AML-193 (cell line): ENCODE measurements at regions not wholly inside any gene's neighbourhood (a gene's known extent, or its start where the extent isn't known, plus 50 kb on each side); places are given as distances from the start of the nearest gene placed in this dataset.
"Not testable (repeated sequence)": the region's sequence is repeated elsewhere in the genome, so short reads cannot be mapped to it uniquely, and the experiment has no call there.

Source experiments
- DNase-seq, 2 experiments: peaks; one replicate each; lab custom pipeline; 2025; lab: John Stamatoyannopoulos, UW

DNA sequence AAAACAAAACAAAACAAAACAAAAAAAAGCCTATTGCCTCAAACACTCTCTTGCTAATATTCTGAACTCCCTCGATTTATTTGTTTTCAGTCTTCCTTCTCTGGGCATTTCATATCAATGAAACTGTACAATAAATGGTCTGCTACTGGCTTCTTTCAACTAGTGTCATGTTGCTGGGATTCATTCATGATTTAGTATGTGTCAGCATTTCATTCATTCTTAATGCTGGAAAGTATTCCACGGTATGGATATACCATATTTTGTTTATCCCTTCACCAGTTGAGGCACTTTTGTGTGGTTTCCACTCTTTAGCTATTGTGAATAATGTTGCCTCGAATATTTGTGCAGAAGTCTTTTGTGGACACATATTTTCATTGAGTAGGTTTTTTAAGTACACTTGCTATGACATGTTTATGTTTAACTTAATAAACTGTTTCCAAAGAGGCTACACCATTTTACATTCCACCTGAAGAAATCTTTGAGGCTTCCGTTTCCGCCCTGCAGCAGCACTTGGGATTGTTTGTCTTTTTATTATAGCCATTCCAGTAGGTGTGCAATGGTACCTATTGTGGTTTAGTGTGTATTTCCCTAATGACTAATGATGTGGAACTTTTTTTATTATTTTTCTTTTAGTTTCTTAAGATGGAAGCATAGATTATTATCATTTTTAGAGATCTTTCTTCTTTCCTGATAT, 543.6 kb upstream of the SOX11 start:
- no peak for DNase-seq

DNA sequence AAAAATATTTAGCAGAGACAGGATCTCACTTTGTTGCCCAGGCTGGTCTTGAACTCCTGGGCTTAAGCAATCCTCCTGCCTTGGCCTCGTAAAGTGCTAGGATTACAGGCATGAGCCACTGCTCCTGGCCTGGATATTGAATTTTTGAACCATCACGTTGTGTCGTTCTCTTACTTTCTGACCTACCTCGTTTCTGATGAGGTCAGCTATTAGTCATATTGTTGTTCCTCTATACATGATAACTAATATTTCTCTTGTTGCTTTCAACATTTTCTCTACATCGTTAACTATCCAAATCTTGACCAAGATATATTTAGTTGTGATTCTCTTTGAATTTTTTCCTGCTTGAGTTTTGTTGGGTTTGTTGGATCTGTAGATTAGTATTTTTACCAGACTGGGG, 541.3 kb upstream of the SOX11 start:
- DNase-seq: no peak

DNA sequence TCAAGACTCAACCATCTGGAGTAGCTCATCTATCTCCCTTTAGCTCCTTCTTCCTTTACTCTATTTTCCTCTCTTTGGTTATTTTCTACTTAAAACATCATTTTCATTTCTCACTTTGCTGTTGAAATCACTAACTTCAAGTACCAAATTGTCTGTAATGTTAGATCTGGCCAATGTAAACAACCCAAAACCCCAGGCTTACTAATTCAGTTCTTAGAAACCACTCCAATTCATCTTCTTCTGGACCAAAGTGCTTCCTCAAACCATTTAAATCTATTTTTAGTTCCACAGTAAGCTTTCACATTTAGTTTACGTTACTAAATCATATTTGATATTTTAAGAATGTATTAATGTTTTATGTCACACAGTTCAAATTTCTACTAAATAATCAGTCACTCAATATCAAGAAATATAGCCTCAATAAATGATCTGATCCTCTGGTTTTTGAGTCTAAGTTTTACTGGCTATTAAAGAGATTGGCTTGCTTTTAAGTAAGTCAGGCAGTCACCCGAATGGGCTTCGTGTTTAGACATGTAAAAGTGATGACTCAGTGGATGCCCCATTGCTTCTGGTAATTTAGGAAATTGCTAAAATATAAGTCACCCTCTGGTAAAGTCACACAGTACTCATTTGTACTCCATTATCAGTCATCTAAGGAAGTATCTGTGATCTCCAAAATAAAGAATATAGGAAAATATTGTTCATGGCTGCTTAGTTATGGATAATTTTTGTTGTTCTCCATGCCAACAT, 527.2 kb upstream of the SOX11 start:
- DNase-seq: no peak

DNA sequence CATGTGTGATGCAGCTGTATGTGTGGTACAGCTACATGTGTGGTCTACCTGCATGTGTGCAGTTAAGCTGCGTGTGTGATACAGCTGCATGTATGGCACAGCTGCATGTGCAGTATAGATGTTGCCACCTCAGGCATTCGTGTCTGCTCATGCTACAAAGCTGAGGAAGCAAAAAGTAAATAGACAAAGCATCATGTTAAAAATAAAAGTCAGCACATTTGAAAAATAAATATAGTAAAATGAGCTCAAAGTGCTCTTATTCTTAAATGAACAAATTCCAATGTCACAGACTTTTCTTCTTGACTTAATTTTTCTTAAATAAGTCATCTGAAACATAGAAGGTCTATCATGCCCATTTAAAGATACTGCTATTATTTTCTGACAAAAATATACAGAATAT, 519.3 kb upstream of the SOX11 start:
- DNase-seq: no peak

DNA sequence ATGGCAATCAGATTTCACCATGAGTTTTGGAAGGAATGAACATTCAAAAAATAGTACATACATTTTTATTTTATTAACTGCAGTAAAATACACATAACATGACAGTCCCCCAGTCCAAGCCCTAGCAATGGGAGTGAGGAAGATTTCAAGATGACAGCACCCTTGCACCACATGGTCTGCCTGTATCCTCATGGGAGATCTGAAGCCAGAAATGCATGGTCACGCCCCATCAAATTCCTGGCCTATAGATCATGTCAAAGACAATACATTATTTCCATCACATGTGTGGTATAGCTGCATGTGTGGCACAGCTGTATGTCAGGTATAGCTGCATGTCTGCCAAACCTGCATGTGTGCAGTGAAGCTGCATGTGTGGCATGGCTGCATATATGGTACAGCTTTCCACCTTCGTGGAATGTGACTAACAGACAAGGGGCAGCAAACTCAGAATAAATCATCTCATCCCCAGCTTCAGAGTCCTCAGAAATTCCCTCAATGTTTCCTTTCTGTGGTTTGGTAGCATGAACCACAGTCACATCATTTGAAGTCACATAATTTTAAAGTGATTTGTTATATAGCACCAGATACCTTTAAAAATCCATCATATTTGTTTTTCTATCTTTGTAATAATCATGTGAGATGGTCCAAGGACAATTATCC, 518.2 kb upstream of the SOX11 start:
- DNase-seq: no peak

DNA sequence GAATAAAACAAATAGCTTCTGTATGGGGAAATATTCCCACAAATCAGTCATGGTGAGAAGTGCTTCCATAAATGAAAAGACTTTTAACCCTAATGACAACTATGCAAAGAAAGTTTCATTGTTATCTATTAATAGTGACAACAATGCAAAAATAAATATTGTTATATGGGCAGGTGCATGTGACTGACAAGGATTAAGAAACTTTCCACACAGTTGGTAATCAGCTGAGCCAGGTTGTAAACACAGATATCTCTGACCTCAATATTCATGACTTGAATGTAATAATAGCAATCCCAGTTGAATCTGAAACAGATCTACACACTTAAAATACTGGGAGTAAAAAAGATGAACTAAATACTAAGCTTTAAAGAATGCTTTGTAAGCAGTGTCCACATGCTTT, 517.0 kb upstream of the SOX11 start:
- DNase-seq: no peak

DNA sequence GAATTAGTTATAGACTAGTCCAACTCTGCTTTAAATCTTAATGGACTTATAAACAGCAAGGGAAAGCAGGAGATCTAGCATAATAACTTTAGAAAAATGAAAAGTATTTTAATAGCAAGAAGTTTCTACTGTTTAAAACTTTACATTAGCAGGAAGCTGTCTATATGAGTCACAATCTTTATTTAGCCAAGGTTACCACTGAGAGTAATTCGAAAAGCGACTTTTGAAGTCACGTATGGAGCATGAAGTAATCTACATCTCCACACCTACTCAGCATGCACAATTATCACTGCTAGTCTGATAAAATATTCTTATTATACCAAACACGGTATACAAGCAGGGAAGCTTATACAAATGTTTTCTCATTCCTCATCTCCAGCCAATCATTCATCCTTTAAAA, 515.4 kb upstream of the SOX11 start:
- DNase-seq: no peak

DNA sequence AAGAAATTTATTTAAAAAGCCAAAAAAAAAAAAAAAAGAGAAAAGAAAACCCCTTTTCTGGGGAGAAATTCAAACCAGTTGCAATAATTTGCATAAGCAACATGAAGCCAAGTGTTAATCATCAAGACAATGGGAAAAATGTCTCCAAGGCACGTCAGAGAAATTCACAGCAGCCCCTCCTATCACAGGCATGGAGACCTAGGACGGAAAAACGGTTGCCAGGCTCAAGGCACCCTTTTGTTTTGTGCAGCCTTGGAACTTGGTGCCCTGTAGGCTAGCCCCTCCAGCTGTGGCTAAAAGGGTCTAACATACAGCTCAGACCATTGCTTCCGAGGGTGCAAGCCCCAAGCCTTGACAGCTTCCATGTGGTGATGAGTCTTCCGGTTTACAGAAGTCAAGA, 509.2 kb upstream of the SOX11 start:
- DNase-seq: no peak

DNA sequence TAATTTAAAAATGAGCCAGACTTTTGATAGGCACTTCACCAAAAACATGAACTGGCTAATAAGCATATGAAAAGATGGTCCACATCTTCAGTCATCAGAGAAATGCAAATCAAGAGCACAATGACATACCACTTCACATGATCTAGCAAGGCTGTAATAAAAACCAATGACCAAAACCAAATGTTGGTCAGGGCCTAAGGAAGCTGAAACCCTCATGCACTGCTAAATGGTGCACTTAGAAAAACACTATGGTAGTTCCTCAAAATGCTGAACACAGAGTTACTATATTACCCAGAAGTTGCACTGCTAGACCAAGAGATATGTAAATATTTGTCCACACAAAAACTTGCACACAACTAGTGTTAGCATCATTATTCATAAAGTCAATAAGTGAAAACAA, 504.9 kb upstream of the SOX11 start:
- no peak for DNase-seq

DNA sequence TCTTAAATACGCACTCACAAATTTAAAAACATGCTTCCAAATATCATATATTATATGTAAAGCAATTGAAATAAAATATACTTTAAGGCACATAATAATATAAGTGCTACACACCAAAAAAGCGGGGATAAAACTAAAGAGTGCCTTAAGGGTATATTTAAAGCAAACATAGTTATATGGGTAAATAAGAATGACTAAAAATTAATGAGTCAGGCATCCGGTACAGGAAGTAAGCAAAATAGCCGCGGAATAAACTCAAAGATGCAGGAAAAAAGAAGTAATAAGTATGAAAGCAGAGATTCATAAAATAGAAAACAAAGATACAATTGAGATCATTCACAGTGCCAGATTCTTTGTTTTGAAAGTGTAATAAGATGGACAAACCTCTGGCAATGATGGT, 503.5 kb upstream of the SOX11 start:
- DNase-seq: no peak

DNA sequence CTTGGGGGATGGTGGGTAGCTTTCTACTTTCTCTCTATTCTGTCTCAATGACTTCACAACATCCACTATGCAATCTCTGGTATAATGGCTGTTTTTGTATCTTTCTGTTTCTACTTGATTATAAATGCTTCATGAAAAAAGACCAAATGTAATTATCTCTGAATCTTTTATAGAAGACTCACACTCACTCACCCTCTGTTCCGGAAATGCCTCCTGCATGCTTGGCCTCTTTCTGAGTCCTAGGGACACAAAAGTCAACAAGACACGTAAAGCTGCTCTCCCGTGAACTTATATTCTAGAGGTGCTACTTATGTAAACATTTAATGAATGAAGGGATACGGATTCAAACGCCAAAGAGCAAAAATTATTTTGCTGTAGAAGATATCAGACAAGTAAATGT, 502.2 kb upstream of the SOX11 start:
- DNase-seq: no peak

DNA sequence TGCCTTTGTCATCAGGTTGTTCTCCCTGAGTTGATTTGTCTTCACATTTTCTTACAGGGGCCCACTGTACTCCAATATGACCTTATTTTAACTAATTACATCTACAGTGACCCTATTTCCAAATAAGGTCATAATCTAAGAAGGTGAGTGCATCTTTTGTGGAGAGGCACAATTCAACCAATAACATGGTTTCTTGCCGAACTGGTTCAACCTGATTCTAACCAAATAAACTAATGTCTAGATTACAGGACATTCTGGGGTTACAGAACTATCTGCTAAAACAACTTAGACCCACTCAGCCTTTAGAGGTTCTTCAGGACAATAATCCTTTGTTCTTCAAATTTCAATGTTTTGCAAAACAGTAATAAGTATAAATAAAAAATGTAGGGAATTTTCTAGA, 496.5 kb upstream of the SOX11 start:
- DNase-seq: no peak

DNA sequence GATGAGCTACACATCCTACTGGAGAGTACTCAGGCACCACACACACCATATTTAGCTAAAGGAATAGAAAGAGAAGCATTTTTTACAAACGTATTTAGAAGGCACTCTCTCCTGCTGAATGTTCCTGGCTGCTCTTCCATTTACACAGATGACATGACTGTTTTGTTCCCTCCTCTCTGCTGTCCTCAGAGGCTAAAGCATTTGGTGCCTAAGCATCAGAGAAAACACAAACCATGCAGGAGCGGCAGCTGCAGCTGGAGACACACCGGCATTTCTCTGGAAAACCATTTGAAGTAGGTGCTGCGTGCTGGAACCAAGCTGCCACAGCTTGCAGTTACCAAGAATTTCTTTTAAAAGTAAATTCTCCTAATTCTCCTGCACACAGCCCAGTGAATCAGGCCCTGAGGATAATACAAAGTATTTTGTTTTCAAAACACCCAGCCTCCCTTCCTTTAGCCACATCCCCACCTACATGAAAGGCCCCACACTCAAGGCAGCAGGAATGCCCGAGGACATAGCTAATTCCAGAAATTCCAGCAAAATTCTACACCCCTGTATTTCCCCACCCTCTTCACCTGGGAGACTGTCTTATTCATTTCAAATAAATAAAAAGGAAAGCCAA, 488.9 kb upstream of the SOX11 start:
- DNase-seq: no peak

DNA sequence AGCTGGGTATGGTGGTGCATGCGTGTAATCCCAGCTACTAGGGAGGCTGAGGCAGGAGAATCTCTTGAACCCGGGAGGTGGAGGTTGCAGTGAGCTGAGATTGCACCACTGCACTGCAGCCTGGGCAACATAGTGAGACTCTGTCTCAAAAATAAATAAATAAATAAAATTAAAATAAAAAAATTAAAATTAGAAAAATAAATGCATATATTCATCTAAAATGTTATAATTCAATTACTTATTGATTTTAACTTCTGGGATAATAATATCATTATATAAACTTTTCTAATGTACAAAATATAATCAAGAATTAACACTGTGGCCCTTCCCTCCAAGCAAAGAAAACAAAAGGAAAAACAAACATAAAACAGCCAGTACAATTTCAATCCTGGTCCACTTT, 485.4 kb upstream of the SOX11 start:
- not testable (repeated sequence) for DNase-seq

DNA sequence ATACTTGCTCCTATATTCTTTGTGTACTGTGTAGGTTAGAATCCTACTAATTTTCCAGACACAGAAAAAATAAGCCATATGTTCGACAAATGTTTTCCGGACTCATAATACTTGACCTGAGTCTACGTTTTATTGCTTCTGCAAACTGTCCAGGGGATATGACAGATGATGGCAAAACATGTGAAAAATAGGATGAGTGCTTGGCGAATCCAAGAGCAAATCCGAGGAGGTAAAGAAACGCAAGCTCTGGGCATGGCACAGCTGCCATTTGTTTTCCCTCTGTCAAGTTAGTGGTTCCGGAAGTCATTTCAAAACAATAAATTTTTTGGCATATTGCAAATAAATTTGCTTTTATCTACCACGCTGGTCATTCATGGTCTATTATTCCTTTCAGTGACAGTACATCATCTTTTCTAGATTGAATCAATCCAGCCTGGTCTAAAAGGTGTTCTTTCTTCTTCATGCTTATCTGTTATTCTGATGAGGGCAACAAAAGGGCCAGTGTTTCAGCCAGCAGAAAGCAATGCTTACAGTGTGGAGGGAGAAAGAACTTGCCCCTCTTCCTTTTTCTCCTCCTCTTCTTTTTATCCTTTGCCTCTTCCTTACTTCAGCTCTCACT, 476.1 kb upstream of the SOX11 start:
- DNase-seq: no peak

DNA sequence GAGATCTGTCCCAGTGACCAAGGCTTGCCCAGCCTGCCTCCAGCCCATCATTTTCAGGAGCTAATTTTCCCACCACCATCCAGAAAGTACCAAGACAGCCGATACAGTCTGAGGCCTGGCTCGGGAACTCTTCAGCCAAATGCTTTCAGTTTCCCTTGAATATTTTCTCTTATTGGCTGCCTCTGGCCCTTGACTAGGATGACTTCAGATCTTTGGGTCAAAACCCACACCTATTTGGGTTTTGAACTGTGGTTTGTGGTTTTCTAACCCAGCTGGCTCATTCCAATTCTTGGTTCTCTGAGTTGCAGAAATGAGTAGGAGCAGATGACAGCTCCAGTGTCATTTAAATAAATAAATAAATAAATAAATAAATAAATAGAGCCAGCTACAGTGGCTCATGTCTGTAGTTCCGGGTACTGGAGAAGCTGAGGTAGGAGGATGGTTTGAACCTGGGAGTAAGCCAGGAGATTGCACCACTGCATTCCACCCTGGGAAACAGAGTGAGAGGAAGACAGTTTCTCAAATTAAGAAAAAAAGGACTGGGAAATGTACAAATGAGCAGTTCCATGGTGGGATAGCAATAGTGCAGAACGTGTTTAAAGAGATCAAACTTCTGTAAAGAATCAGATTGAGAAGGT, 465.0 kb upstream of the SOX11 start:
- no peak for DNase-seq

DNA sequence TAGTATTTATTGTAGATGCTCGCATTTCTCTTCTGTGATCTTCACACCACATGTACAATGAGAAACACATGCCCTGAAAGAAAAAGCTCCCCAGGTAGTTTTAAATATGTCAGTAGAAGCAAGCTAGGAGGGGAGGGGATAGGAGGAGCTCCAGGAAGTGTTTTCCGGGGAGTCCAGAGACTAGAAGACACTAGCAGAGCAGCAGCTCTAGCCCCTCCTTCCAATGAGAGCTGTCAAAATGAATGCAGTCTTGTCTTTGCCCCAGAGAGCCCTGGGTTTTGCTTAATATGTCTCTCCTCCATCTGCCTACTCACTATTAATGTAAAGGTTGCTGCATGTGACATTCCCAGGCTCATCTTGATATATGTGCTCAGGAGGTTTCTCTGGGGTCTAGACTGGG, 462.6 kb upstream of the SOX11 start:
- no peak for DNase-seq

DNA sequence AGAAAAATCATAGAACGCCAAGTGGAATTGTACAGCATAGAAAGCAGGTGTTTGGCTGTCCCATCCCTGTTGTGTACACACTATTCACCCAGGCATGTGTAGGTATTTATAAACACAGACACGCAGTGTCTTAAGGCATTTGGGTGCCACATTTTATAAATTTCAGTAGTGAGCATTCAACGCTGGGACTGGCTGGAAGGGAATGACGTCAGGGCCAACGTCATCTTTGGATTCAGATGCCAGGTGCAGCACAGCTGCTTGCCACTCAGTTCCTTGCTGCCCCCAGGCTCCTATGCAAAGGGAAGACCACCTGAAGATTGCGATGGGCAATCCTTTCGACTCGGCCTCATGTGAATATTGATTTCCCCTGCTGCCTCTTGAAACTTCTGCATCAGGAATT, 461.7 kb upstream of the SOX11 start:
- DNase-seq: no peak

DNA sequence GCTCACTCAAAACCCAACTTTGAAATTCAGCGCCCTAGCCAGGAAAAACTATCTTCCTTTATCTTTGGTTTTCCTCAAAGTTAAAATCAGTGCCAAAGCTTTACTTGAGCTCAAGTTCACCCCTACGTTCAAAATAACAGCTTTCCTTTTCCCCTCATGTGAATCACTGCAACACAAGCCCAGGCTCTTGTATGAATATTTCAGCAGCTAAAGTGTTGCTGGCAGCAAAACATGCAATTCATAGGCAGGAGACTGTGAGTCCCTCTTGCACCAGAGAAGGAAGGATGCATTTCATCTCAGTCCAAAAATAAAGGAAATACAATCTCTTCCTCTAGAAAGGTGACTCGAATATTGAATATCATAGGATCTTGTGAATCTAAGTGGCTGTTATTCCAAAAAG, 461.3 kb upstream of the SOX11 start:
- DNase-seq: no peak

DNA sequence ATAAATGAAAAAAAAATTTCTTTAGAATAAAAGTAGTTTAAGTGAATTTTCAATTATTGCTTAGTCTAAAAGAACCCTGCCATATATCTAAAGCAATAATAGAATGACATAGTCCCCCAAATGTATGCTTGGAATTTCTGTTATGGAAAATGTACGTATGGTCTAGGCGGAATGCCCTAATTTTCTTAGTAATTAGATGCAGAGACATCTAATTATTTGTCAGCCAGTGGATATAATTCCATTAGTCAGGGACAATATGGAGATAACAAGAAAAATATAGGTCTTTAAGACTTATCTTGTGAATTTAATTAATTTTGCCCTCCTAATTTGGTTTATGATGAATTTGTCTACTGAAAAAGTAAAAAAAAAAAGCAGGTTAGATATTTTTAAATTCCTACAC, 460.9 kb upstream of the SOX11 start:
- DNase-seq: no peak

DNA sequence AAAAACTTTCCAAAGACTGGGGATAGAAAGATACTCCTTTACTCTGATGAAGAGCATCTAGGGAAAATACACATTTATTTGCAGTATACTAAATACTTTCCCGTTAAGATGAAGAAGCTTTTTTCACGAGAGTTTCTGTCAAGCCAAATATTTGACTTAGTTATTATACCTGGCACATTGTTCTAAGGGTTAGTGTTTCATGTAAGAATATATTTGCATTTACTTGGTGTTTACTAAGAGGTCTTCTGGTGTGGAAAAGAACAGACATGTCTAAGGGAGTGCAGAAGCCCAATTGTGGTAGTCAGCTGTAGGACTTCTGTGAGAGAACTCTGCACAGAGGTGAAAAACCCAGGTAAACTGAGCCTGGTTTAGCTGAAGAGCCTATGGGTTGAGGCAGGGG, 457.6 kb upstream of the SOX11 start:
- DNase-seq: no peak

DNA sequence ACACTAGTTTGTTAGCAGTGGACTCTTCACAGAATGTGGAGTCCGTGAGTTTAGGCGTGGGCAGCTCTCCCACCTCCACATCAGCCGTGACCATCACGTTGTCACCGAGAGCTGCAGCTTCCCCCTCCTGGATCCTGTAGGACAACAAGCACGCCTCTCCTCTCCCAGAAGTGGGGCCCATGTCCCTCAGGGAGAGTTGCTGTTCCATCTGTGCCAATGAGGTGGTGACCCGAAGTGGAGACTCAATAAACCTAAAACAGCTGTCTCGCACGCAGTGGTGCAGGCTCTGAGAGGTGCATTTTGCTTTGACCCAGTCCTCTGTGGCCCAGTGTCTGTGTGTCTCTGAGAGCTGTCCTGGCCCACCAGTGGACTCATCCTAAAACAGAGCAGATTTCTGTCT, 456.5 kb upstream of the SOX11 start:
- no peak for DNase-seq
